Thoracic aorta (tissue), 2 donors: ENCODE measurements at regions not wholly inside any gene's neighbourhood (a gene's known extent, or its start where the extent isn't known, plus 50 kb on each side); places are given as distances from the start of the nearest gene placed in this dataset.

Experiments used
- ATAC-seq: fragments of 150-250 bp; one replicate; pipeline ENCODE4 v1.8.0; 2017; ENCODE audit warnings: low read depth; ENCODE audit not compliant: insufficient number of reproducible peaks, low FRiP score
- DNase-seq: peaks from one replicate; pipeline ENCODE4 v3.0.0-alpha.2; 2020; ENCODE audit warnings: low spot score
- H3K27ac ChIP-seq, 2 donors: fragments of 200-600 bp; sonication (generic); 1 replicate in 1 of 2; 2 replicates in 1 of 2; pipeline ENCODE4 v1.5.1; 2016; ENCODE audit warnings: mild to moderate bottlenecking in 2 of 2, moderate library complexity in 2 of 2
- H3K27me3 ChIP-seq: fragments of 200-600 bp; sonication (generic); replicated peaks from 2 replicates; pipeline ENCODE4 v1.6.0; 2016; ENCODE audit warnings: mild to moderate bottlenecking; ENCODE audit not compliant: insufficient read depth
- H3K36me3 ChIP-seq: fragments of 200-600 bp; sonication (generic); one replicate; pipeline ENCODE4 v1.5.1; 2016
- H3K4me1 ChIP-seq, 2 donors: fragments of 200-600 bp; sonication (generic); 1 replicate in 1 of 2; 2 replicates in 1 of 2; pipeline versions ENCODE4 v1.5.1 to v1.6.0; 2016; ENCODE audit warnings: low read depth in 2 of 2, mild to moderate bottlenecking in 1 of 2; ENCODE audit not compliant: control insufficient read depth in 1 of 2
- H3K4me3 ChIP-seq: fragments of 200-600 bp; sonication (generic); 2 replicates; pipeline ENCODE4 v1.5.1; 2016; ENCODE audit warnings: mild to moderate bottlenecking
- H3K9me3 ChIP-seq: fragments of 200-600 bp; sonication (generic); 2 replicates; pipeline ENCODE4 v1.5.1; 2016
- TF ChIP-seq, protein P1 (sequence below): fragments of 200-600 bp; sonication (generic); IDR thresholded peaks from one replicate; pipeline ENCODE4 v1.5.1; 2019; ENCODE audit warnings: antibody characterized with exemption

DNA sequence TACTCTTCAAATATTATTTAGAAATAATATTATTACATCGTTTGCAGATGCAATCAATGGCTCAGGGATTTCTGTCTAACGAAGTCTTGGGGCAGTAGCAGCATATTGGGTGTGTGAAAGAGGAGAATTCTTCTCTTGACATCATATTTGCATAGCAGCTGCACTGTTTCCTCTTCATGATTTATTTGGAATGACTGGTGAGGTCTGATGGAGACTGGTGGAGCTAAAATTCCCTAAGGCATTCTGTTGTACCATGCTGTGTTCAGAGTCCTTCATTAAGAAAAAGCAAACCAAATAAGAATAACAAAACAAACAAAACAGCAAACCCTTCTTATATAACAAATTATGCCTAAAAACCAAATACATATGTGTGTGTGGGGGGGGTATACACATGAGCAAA, 177.6 kb downstream of the DIRAS2 start:
- H3K36me3 ChIP-seq: no peaks in the 10 kb centered on the region
- DNase-seq (no peak), ATAC-seq (no peak)
- TF ChIP-seq, protein P1, sequence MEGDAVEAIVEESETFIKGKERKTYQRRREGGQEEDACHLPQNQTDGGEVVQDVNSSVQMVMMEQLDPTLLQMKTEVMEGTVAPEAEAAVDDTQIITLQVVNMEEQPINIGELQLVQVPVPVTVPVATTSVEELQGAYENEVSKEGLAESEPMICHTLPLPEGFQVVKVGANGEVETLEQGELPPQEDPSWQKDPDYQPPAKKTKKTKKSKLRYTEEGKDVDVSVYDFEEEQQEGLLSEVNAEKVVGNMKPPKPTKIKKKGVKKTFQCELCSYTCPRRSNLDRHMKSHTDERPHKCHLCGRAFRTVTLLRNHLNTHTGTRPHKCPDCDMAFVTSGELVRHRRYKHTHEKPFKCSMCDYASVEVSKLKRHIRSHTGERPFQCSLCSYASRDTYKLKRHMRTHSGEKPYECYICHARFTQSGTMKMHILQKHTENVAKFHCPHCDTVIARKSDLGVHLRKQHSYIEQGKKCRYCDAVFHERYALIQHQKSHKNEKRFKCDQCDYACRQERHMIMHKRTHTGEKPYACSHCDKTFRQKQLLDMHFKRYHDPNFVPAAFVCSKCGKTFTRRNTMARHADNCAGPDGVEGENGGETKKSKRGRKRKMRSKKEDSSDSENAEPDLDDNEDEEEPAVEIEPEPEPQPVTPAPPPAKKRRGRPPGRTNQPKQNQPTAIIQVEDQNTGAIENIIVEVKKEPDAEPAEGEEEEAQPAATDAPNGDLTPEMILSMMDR: no peak
- H3K27ac ChIP-seq: no peak overlapping the region
- no peak overlapping the region for H3K4me3 ChIP-seq
- no peaks in the 10 kb centered on the region for H3K9me3 ChIP-seq
- H3K4me1 ChIP-seq: no peaks in the 10 kb centered on the region
- no peaks in the 10 kb centered on the region for H3K27me3 ChIP-seq

DNA sequence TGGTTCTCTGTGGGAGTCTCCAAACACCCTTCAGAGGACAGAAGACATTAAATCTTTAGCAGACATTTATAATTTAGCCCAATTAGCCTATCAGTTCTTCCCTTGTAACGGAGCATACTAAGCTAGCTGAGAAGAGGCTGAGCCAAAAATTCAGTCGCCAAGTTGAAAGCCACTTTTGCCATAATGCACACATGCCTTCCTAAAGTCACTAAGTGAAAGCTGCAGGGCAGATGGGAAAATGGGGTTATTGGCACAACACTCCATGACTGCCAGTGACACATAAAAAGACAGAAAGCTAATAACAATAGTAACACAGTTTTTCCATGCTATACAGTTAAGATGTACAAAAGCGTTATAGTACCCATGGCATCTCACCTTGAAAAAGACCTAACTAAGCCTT, 176.2 kb downstream of the DIRAS2 start:
- Histone ChIP-seq H3K4me3 (no peak overlapping the region), H3K4me1 (no peaks in the 10 kb centered on the region), H3K36me3 (no peaks in the 10 kb centered on the region), H3K9me3 (no peaks in the 10 kb centered on the region), H3K27me3 (no peaks in the 10 kb centered on the region), H3K27ac (no peak overlapping the region)
- no peak for DNase-seq
- TF ChIP-seq, protein P1: no peak
- no peak for ATAC-seq

DNA sequence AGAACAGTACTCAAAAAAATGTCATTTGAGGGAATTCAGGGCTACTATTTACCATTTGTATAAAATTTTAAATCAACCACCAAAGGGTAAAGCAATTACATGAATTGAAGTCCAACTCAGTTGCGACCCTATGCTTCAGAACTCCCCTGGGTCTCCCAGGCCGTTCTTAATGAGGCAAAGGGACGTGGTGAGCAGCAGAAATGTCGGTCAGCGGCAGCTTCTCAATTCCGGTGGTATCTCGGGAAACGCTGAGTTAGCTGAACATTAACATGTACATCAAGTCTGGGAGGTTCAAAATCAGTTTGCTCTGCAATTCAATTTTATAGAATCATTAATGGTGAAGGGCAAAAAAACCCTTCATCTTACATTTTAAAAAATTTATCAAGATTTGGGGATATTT, 173.2 kb downstream of the DIRAS2 start:
- no peak for ATAC-seq
- Histone ChIP-seq H3K4me3 (no peak overlapping the region), H3K4me1 (no peaks in the 10 kb centered on the region), H3K9me3 (no peaks in the 10 kb centered on the region), H3K36me3 (no peaks in the 10 kb centered on the region), H3K27me3 (no peaks in the 10 kb centered on the region), H3K27ac (no peak overlapping the region)
- DNase-seq: no peak
- TF ChIP-seq, protein P1: no peak

DNA sequence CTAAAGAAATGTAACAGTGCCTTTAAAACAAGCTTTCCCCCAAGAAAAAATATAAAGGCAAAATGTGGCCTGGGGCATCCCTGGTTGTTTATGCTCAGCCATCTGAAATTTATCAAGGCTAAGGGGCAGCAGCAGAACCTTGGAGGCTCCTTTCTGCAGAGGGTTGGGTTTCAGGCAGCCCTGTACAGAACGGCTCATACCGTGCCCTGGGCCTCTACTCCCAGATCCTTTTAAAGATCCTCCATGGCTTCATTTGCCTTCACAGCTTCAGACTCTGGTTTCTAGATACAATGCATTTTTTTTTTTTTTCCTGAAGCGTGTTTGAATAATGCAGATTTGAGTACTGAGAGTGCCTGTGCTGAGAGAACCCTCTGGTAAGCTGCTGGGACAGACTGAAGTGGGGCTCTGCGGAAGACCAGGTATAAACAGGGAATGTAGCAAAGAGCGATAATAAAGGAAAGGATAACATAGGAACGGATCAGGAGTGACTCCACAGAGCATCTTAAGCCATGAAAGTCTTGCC, 172.7 kb downstream of the DIRAS2 start:
- TF ChIP-seq, protein P1: no peak
- Histone ChIP-seq H3K27me3 (no peaks in the 10 kb centered on the region), H3K4me1 (no peaks in the 10 kb centered on the region), H3K4me3 (no peak overlapping the region), H3K27ac (no peak overlapping the region), H3K36me3 (no peaks in the 10 kb centered on the region), H3K9me3 (no peaks in the 10 kb centered on the region)
- no peak for DNase-seq
- no peak for ATAC-seq

DNA sequence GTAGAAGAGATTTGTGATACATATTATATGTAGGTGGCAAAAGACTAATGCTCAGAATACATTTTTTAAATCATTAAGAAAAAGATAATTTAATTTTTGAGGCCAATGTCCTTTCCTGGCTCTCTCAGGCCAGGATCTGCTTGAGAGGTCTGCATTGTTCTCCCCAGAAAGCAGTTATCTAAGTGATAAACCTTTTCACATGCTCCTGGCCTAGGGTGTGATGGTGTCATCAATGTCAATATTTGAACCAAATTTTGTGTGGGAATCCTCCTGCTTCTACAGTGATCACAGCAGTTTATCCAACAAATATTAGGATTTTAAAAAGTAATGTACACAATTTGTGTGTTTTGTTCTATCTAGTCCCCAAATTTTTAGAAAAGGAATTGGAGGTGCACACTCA, 166.6 kb downstream of the DIRAS2 start:
- ATAC-seq: no peak
- DNase-seq: no peak
- H3K27me3 ChIP-seq: no peaks in the 10 kb centered on the region
- H3K4me1 ChIP-seq: no peaks in the 10 kb centered on the region
- TF ChIP-seq, protein P1: no peak
- no peak overlapping the region for H3K27ac ChIP-seq
- H3K9me3 ChIP-seq: no peaks in the 10 kb centered on the region
- no peak overlapping the region for H3K4me3 ChIP-seq
- no peaks in the 10 kb centered on the region for H3K36me3 ChIP-seq
